Activated T-cell treated with anti-CD3 and anti-CD28 coated beads, Interleukin-2, amount 50 U/mL, for 4 hours (primary cell): ENCODE measurements at regions not wholly inside any gene's neighbourhood (a gene's known extent, or its start where the extent isn't known, plus 50 kb on each side); places are given as distances from the start of the nearest gene placed in this dataset.

ENCODE experiments used
- ATAC-seq, 2 donors: fragments of 200-7000 bp; cut with Tn5 transposase; one replicate each; pipeline ENCODE4 v1.10.0; 2021
- DNase-seq: peaks from one replicate; pipeline ENCODE4 v3.0.0-alpha.2; 2020
- H3K27me3 Mint-ChIP-seq: one replicate; pipeline ENCODE4 v1.8.0; 2021; ENCODE audit warnings: low read depth, mixed read lengths
- H3K36me3 Mint-ChIP-seq: one replicate; pipeline ENCODE4 v1.8.0; 2022; ENCODE audit warnings: mixed read lengths; ENCODE audit not compliant: insufficient read depth
- H3K4me1 Mint-ChIP-seq: one replicate; pipeline ENCODE4 v1.8.0; 2021; ENCODE audit warnings: low read depth, mixed read lengths
- H3K4me3 Mint-ChIP-seq: one replicate; pipeline ENCODE4 v1.8.0; 2021; ENCODE audit warnings: mild to moderate bottlenecking, moderate library complexity, mixed read lengths
- H3K9me3 Mint-ChIP-seq: one replicate; pipeline ENCODE4 v1.8.0; 2021; ENCODE audit warnings: mixed read lengths

GRCh38 chr1:234662148-234662547, 52.2 kb upstream of the IRF2BP2 start:
- no peak for ATAC-seq
- Mint-ChIP-seq H3K27me3 (no peaks in the 10 kb centered on the region), H3K4me1 (peaks cover 5% of the 10 kb centered on the region), H3K36me3 (no peaks in the 10 kb centered on the region), H3K9me3 (no peaks in the 10 kb centered on the region), H3K4me3 (no peak overlapping the region)
- DNase-seq, result no peak

GRCh38 chr1:234661317-234661928, 51.4 kb upstream of the IRF2BP2 start:
- ATAC-seq, result no peak
- DNase-seq, result no peak
- peaks cover 10% of the 10 kb centered on the region for H3K4me1 Mint-ChIP-seq
- no peaks in the 10 kb centered on the region for H3K9me3 Mint-ChIP-seq
- H3K36me3 Mint-ChIP-seq, result no peaks in the 10 kb centered on the region
- no peak overlapping the region for H3K4me3 Mint-ChIP-seq
- no peaks in the 10 kb centered on the region for H3K27me3 Mint-ChIP-seq

GRCh38 chr1:234660536-234661316, 50.7 kb upstream of the IRF2BP2 start:
- DNase-seq, result no peak
- ATAC-seq, result no peak

More at GRCh38 chr1:234660536-234661316, 50.7 kb upstream of the IRF2BP2 start:
- Mint-ChIP-seq H3K27me3 (no peaks in the 10 kb centered on the region), H3K4me1 (peaks cover 10% of the 10 kb centered on the region), H3K36me3 (no peaks in the 10 kb centered on the region), H3K4me3 (no peak overlapping the region), H3K9me3 (no peaks in the 10 kb centered on the region)
